Vagina (tissue), 2 donors: ENCODE measurements at regions not wholly inside any gene's neighbourhood (a gene's known extent, or its start where the extent isn't known, plus 50 kb on each side); places are given as distances from the start of the nearest gene placed in this dataset.

Experiments used
- POLR2A ChIP-seq, 2 donors: fragments of 450-650 bp; IDR thresholded peaks; one replicate each; pipeline ENCODE4 v1.6.1; 2017; ENCODE audit warnings: antibody characterized with exemption in 2 of 2, mild to moderate bottlenecking in 2 of 2, moderate library complexity in 2 of 2
- POLR2AphosphoS5 ChIP-seq, 2 donors: sonication (generic); formaldehyde crosslinking; IDR thresholded peaks; one replicate each; pipeline ENCODE4 v1.9.0; 2017; ENCODE audit warnings: antibody characterized with exemption in 2 of 2, mild to moderate bottlenecking in 2 of 2, low read depth in 1 of 2; ENCODE audit not compliant: insufficient read depth in 1 of 2
- TF ChIP-seq, protein P1 (sequence below), 3 experiments: fragments of 450-650 bp in 2 of 3; fragments of 200-600 bp in 1 of 3; sonication (generic) in 1 of 3; IDR thresholded peaks; one replicate each; pipeline ENCODE4 v1.5.1; 2017 to 2019; ENCODE audit warnings: antibody characterized with exemption in 3 of 3, mild to moderate bottlenecking in 2 of 3, moderate library complexity in 2 of 3

DNA sequence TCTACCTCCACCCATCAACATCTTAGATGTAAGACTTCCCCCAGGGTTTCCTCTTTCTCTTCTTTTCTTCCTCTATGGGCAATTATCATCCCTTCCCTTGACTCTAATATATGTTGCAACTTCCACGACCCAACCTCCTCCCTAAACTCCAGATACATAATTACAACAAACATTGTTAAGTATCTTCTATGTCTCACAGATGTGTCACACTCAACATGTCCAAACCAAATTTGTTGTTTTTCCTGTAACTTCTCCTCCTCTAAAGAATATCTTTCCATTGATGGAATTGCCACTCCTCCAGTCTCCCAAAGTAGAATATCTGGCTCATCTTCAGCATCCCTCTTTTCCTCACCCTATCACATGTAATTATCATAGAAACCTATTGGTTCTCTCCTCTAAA lies 314.2 kb downstream of the RWDD3 start:
- TF ChIP-seq, protein P1, sequence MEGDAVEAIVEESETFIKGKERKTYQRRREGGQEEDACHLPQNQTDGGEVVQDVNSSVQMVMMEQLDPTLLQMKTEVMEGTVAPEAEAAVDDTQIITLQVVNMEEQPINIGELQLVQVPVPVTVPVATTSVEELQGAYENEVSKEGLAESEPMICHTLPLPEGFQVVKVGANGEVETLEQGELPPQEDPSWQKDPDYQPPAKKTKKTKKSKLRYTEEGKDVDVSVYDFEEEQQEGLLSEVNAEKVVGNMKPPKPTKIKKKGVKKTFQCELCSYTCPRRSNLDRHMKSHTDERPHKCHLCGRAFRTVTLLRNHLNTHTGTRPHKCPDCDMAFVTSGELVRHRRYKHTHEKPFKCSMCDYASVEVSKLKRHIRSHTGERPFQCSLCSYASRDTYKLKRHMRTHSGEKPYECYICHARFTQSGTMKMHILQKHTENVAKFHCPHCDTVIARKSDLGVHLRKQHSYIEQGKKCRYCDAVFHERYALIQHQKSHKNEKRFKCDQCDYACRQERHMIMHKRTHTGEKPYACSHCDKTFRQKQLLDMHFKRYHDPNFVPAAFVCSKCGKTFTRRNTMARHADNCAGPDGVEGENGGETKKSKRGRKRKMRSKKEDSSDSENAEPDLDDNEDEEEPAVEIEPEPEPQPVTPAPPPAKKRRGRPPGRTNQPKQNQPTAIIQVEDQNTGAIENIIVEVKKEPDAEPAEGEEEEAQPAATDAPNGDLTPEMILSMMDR (IDR thresholded peaks at IDR 0.05), result no peak
- no peak for TF ChIP-seq POLR2A (IDR thresholded peaks at IDR 0.05)
- TF ChIP-seq POLR2AphosphoS5 (IDR thresholded peaks at IDR 0.05; ENCODE audit: insufficient read depth in 1 of 2, low read depth in 1 of 2), result no peak
